ENCODE measurements at regions not wholly inside any gene's neighbourhood (a gene's known extent, or its start where the extent isn't known, plus 50 kb on each side); places are given as distances from the start of the nearest gene placed in this dataset.

- intact Hi-C loops (cut with micrococcal nuclease; ENCODE audit: unreplicated experiment): no loop called here
- no TSS peak for BruUV-seq (replicated peaks)
- Histone ChIP-seq H3K27ac (ENCODE audit: low read depth, low read length, poor library complexity, severe bottlenecking) (no peak overlapping the region), H3K4me2 (ENCODE audit: low read length) (no peak overlapping the region), H3K9me2 (ENCODE audit: insufficient read depth, low read length) (no peaks in the 10 kb centered on the region), H3K36me3 (ENCODE audit: insufficient read depth, low read length) (no peaks in the 10 kb centered on the region), H3K9me3 (ENCODE audit: low read length) (no peaks in the 10 kb centered on the region), H3K4me1 (ENCODE audit: insufficient read depth, low read length, poor library complexity, severe bottlenecking) (no peaks in the 10 kb centered on the region), H3K79me2 (ENCODE audit: insufficient read depth, low read depth, low read length) (no peaks in the 10 kb centered on the region), H3K4me3 (ENCODE audit: low read depth, low read length, poor library complexity, severe bottlenecking) (no peak overlapping the region), H2AFZ (ENCODE audit: low read length) (no peak overlapping the region), H4K20me1 (ENCODE audit: insufficient read depth, low read length) (no peaks in the 10 kb centered on the region)
- TF ChIP-seq CTCF (conservative IDR thresholded peaks at IDR 0.05; ENCODE audit: low read length) (no peak), EZH2phosphoT487 (IDR thresholded peaks at IDR 0.05; ENCODE audit: borderline replicate concordance, low read depth, low read length) (no peak)
- DNase-seq (ENCODE audit: low spot score): no peak
- ChIA-PET CTCF (ENCODE audit: unreplicated experiment) (no interaction called here), POLR2A (interaction anchor here (0.8 to 1.0 kb wide), 2 partner anchors 41 to 80 kb away, joined by 3 to 4 read pairs; no protein-coding TSS in a partner anchor)
Observed at GRCh38 chr5:109956884-109957283, 267.2 kb downstream of the MAN2A1 start.

- Histone ChIP-seq H3K9me2 (ENCODE audit: insufficient read depth, low read length) (no peaks in the 10 kb centered on the region), H3K36me3 (ENCODE audit: insufficient read depth, low read length) (no peaks in the 10 kb centered on the region), H4K20me1 (ENCODE audit: insufficient read depth, low read length) (no peaks in the 10 kb centered on the region), H3K4me1 (ENCODE audit: insufficient read depth, low read length, poor library complexity, severe bottlenecking) (no peaks in the 10 kb centered on the region), H3K79me2 (ENCODE audit: insufficient read depth, low read depth, low read length) (no peaks in the 10 kb centered on the region), H3K4me3 (ENCODE audit: low read depth, low read length, poor library complexity, severe bottlenecking) (no peak overlapping the region), H3K4me2 (ENCODE audit: low read length) (no peak overlapping the region), H3K27ac (ENCODE audit: low read depth, low read length, poor library complexity, severe bottlenecking) (no peak overlapping the region), H2AFZ (ENCODE audit: low read length) (no peak overlapping the region), H3K9me3 (ENCODE audit: low read length) (no peaks in the 10 kb centered on the region)
- POLR2A ChIA-PET: interaction anchor here (1.0 kb wide), 1 partner anchor 40 kb away, joined by 4 read pairs; no protein-coding TSS in a partner anchor
- BruUV-seq (replicated peaks): no TSS peak
- TF ChIP-seq CTCF (conservative IDR thresholded peaks at IDR 0.05; ENCODE audit: low read length) (no peak), EZH2phosphoT487 (IDR thresholded peaks at IDR 0.05; ENCODE audit: borderline replicate concordance, low read depth, low read length) (no peak)
- intact Hi-C loops (cut with micrococcal nuclease; ENCODE audit: unreplicated experiment): no loop called here
- no peak for DNase-seq (ENCODE audit: low spot score)
- CTCF ChIA-PET (ENCODE audit: unreplicated experiment): no interaction called here
Observed at GRCh38 chr5:109958082-109958481, 268.4 kb downstream of the MAN2A1 start.

- POLR2A ChIA-PET: no interaction called here
- peak; percentile 6 for DNase-seq (ENCODE audit: low spot score)
Observed at GRCh38 chr5:109959652-109960051, 269.9 kb downstream of the MAN2A1 start.

More at GRCh38 chr5:109959652-109960051, 269.9 kb downstream of the MAN2A1 start:
- Histone ChIP-seq H3K27ac (ENCODE audit: low read depth, low read length, poor library complexity, severe bottlenecking) (no peak overlapping the region), H3K4me1 (ENCODE audit: insufficient read depth, low read length, poor library complexity, severe bottlenecking) (no peaks in the 10 kb centered on the region), H2AFZ (ENCODE audit: low read length) (no peak overlapping the region), H3K4me2 (ENCODE audit: low read length) (no peak overlapping the region), H3K9me3 (ENCODE audit: low read length) (no peaks in the 10 kb centered on the region), H3K36me3 (ENCODE audit: insufficient read depth, low read length) (no peaks in the 10 kb centered on the region), H3K9me2 (ENCODE audit: insufficient read depth, low read length) (no peaks in the 10 kb centered on the region), H4K20me1 (ENCODE audit: insufficient read depth, low read length) (no peaks in the 10 kb centered on the region), H3K4me3 (ENCODE audit: low read depth, low read length, poor library complexity, severe bottlenecking) (no peak overlapping the region), H3K79me2 (ENCODE audit: insufficient read depth, low read depth, low read length) (no peaks in the 10 kb centered on the region)
- intact Hi-C loops (cut with micrococcal nuclease; ENCODE audit: unreplicated experiment): no loop called here
- BruUV-seq (replicated peaks): no TSS peak
- TF ChIP-seq EZH2phosphoT487 (IDR thresholded peaks at IDR 0.05; ENCODE audit: borderline replicate concordance, low read depth, low read length) (no peak), CTCF (conservative IDR thresholded peaks at IDR 0.05; ENCODE audit: low read length) (peak; percentile 42; the same call in 1 of the 2 replicates)
- CTCF ChIA-PET (ENCODE audit: unreplicated experiment): no interaction called here
